GM19351 (cell line): ENCODE measurements at regions not wholly inside any gene's neighbourhood (a gene's known extent, or its start where the extent isn't known, plus 50 kb on each side); places are given as distances from the start of the nearest gene placed in this dataset.

ENCODE experiments used
- ATAC-seq: cut with Tn5 transposase; IDR thresholded peaks from one replicate; pipeline ENCODE4 v1.9.1; 2021; ENCODE audit warnings: mild to moderate bottlenecking, moderate library complexity; ENCODE audit not compliant: unreplicated experiment

GRCh38 chr5:31137676-31138075 is 55.8 kb upstream of the CDH6 start:
- ATAC-seq: no peak

DNA sequence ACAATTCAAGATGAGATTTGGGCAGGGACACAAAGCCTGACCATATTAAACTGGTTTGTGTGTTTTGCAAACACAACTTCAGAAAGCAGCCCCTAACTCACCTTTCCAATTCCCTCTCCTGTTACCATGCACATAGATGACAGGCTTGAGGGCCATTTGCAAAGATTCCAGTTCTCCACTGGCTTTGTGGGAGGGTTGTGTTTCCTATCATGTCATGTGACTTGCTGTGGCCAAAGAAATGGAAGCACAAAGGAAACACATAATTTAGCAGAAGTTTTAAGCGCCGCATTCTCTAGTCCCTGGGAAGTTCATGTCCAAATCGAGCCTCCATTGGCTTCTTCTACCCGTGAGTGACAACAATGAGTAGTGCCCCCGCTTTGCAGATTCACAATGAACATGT is 57.9 kb upstream of the CDH6 start:
- ATAC-seq: no peak

GRCh38 chr5:31133488-31133887 is 60.0 kb upstream of the CDH6 start:
- ATAC-seq: no peak

DNA sequence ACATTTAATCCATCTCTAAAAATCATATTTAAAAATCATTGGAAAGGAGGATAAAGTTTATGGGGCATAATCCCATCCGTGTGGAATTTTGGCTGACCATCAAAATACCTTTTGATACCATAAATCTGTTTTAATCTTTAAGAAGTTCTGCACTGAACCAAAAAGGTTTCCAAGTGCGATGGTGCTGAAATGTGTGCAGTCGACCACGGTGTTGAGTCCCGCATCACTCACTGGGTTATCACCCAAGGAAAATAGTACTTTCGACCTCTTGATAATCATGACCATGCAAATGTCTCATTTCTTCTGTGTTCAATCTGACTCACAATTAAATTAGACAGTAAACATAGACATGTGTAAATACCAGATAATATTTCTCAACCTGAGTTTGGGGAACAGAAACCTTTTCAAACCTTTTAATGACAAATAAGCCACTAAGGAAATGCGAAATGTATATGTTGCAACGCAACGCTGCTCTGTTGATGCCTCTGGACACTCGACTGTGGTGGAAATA is 62.0 kb upstream of the CDH6 start:
- ATAC-seq: no peak

GRCh38 chr5:31130676-31131075 is 62.8 kb upstream of the CDH6 start:
- no peak for ATAC-seq

GRCh38 chr5:31124651-31125305 is 68.7 kb upstream of the CDH6 start:
- ATAC-seq: no peak

GRCh38 chr5:31124026-31124425 is 69.5 kb upstream of the CDH6 start:
- ATAC-seq: no peak

DNA sequence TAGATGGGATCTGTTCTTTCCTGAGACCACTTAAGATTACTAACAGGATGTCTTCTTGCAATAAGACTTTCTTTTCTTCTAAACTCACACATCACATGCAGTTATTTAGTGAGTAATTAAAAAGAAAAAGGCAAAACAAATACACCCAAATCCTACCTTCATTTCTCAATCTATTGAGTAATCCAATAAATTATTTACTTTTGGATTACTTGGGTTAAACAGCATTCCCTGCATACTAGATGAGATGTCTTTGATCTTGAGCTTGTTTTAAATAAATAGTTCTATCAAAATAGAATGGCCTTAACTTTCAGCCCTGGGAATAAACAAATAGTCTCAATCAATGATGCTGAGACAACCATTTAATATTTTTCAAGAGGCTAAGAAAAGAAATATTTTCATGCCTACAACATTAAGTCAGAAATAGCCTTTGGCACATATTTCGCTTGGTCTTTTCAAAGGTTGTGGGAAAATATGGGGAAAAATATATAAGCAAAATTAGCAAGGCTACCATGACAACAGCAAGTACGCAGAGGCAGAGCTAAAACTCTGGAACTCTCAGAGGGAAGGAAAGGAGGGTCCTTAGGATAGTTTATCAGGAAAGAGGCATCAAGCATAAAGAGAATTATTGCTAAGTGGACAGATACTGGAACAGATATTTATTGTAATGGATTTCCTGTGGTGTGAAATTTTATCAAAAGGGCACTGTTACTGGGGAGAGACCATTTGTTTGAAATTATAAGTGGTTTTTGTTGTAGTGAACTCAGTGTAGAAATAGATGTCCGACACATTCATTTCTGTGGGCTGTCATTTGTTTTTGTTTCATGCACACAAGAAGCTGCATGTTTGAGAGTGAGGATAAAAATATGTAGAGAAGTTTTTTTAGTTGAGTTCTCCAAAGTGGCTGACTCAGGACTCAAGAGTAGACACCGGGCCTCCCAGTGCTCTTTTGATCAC is 70.2 kb upstream of the CDH6 start:
- ATAC-seq: no peak

- ATAC-seq: no peak
Observed at GRCh38 chr5:31121224-31121623, 72.3 kb upstream of the CDH6 start.

DNA sequence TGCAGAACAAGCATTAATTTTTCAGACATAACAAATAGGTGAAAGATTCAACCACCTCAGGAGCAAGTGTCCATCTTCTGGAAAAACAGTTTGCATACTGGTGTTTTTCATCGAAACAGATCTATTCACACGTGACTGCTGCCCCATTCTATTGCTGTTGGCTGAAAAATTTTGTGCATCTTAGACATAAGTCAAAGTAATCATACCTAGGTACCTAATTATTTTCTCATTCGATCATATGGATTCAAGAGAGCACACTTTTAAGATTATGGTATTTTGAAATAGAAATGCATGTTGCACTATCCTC is 72.9 kb upstream of the CDH6 start:
- no peak for ATAC-seq

DNA sequence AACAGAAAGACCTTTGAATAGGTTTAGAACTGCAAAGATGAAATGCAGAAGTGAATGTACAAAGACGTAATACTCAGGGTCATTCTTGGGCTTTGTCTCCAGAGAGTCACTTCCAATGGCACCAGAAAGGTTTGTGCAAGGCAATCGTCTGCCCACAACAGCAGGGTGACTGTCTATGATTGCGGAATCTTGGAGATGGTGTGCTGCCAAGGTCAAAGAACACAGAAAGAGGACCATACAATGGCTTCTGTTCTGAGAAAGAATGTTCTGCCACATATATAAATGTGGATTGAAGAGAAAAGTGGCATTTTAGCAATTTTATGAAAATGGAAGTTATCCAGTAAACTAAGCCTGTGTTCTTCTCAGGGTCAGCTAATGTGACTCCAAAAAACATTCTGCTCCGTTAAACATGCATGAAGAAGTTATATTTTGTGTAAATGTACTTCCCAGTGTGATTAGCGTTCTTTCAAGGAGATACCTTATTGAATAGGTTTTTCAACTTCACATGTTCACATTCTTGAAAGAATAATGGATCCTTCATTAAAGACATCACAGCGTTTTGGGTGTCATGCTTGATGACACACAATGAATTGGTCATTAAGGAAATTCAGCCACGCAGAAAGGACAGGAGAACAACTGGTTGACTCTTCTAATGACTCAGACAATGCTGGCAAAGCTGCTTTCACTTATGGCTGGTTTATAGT is 73.4 kb upstream of the CDH6 start:
- no peak for ATAC-seq

DNA sequence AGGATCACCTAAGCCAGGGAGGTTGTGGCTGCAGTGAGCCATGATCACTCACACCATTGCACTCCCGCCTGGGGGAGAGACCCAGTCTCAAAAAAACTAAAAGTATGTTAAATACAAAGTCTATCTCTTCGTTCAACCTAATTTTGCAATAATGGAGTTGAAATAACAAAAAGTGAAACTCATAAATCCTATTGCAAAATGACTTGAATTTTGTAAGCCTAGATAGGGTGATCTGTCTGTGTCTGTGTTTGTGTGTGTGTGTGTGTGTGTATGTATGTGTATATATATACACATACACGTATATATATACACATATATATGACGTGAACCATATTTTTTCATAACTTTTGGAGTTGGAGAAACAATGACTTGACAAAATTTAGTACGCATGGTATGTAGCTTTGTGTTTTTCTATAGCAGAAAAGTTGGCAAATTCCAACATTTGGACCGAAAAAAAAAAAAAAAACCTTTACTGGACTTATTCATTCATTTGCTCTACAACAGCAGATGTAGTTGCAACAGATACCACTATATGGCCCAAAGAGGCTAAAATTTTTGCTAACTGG is 76.9 kb upstream of the CDH6 start:
- ATAC-seq: no peak

DNA sequence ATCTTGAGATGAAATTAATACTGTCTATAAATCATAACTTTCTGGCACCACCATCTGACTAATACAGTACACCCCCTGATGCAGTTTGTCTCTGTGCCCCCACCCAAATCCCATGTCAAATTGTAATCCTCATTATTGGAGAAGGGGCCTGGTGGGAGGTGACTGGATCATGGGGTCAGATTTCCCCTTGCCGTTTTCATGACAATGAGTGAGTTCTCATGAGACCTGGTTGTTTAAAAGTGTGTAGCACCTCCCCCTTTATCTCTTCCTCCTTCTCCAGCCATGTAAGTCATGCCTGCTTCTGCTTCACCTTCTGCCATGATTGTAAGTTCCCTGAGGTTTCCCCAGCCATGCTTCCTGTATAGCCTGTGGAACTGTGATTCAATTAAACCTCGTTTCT is 78.7 kb upstream of the CDH6 start:
- ATAC-seq: no peak

GRCh38 chr5:31113666-31114350 is 79.7 kb upstream of the CDH6 start:
- ATAC-seq: no peak

DNA sequence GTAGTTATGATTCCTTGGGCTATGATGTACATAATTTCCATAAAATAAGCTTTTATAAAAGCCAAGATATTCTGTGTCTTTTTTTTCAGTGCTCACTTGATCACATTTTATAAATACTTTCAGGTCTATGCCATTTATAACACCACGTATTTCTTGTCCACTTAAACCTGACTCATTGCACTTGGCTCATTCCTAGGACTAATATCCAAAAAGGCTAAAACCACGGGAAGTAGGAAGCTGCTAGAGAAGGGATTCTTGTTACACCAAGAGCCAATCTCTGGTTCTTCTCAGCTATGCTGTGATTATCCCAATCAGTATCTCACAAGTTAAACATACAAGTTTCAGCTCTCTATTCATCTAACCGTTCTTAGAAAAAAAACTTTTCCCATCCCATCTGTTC is 80.4 kb upstream of the CDH6 start:
- ATAC-seq: no peak

DNA sequence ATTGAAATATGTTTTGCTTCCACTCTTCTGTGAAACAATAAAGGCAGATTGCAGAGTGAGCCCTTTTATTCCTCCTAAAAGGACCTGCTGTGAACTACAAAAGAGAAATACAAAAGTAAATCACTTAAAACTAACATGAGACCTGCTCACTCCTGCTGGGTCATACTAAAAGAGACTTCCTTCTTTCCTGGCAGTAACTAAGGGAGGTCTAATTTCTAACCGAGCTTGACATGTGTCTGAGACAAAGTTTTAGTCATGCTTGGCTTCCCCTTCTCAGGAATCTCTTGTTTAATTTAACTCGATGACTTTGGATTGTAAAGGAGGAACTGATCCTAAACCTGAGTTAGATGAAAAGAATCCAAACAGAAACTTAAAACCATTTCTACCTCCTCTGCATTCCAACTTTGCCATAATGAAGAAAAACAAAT is 86.4 kb upstream of the CDH6 start:
- no peak for ATAC-seq

- no peak for ATAC-seq
Observed at GRCh38 chr5:31106691-31107090, 86.8 kb upstream of the CDH6 start.

GRCh38 chr5:31106278-31106677 is 87.2 kb upstream of the CDH6 start:
- ATAC-seq: no peak

DNA sequence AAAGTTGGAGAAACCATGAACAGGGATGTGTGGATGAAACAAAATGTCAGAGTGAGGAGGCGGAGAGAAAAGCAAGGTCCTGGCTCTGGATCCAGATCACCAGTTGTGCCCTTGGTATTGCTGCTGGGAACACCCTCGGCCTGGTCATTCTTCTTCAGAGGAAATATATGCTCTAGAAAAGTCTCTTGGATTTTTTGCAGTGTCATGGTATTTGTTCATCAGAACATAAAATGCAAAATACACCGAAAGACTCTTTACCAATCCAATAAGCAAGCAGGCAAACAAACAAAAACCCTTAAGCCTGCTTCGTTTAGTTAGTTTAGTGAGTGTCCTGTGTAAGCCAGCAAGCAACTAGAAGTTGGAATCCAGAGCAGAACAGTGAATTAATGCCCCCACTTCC is 88.7 kb upstream of the CDH6 start:
- ATAC-seq: no peak

DNA sequence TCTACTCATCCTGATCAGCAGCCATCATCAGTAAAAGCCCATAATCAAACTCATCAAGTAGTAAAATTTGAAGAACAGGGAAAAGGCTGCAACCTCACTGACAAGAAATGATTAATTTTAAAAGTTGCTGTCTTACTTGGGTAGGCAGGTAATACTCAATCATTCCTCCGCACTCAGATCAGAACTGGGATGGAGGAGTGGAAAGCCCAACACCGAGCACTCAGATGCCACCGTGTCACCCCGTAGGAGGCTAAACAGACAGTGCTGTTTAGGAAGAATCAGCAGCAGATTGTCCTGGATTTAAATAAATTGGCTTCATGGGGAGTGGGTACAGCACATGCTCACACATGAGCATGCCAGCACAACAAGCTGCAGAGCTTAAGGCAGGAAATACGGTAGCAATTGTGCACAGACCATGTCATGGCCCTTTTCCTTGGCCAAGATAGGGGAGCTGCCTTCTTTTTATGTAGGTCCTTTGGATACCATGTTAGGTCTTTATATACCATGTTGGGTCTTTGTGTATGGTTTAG is 92.6 kb upstream of the CDH6 start:
- ATAC-seq: no peak
